Naive thymus-derived CD4-positive, alpha-beta T cell (primary cell): ENCODE measurements at regions not wholly inside any gene's neighbourhood (a gene's known extent, or its start where the extent isn't known, plus 50 kb on each side); places are given as distances from the start of the nearest gene placed in this dataset.

Source experiments
- ATAC-seq: fragments of 150-1000 bp; cut with Tn5 transposase; 2 replicates; pipeline ENCODE4 v1.10.0; 2021; ENCODE audit warnings: mild to moderate bottlenecking, moderate library complexity
- CTCF ChIA-PET: fragments of 350-600 bp; sonication (Branson Sonifier 250); formaldehyde crosslinking; loops from one replicate; lab custom pipeline; 2021; ENCODE audit warnings: antibody characterized with exemption; lab: Charles Lee
- POLR2A ChIA-PET: fragments of 350-600 bp; sonication (Branson Sonifier 250); formaldehyde crosslinking; loops from one replicate; lab custom pipeline; 2021; ENCODE audit warnings: antibody characterized with exemption, inconsistent platforms; lab: Charles Lee
- DNase-seq, 9 donors: peaks; one replicate each; pipeline versions ENCODE4 v3.0.0 to v3.0.0-alpha.2; 2020 to 2022; ENCODE audit warnings: mixed read lengths in 1 of 9
- H3K27ac ChIP-seq: one replicate; pipeline ENCODE4 v1.7.0; 2013; ENCODE audit warnings: mild to moderate bottlenecking, low read depth, low read length, moderate library complexity
- H3K27me3 ChIP-seq, 2 donors: one replicate each; pipeline ENCODE4 v1.7.0; 2013; ENCODE audit warnings: low read length in 2 of 2, mild to moderate bottlenecking in 2 of 2, moderate library complexity in 2 of 2; ENCODE audit not compliant: control insufficient read depth in 2 of 2, insufficient read depth in 2 of 2
- H3K36me3 ChIP-seq, 3 experiments: 1 replicate in 2 of 3; 2 replicates in 1 of 3; pipeline ENCODE4 v1.7.0; 2013; ENCODE audit warnings: low read length in 3 of 3, mild to moderate bottlenecking in 3 of 3, moderate library complexity in 1 of 3; ENCODE audit not compliant: insufficient read depth in 3 of 3, control insufficient read depth in 2 of 3
- H3K4me1 ChIP-seq, 2 donors: one replicate each; pipeline ENCODE4 v1.7.0; 2013; ENCODE audit warnings: low read length in 2 of 2, mild to moderate bottlenecking in 2 of 2, moderate library complexity in 1 of 2; ENCODE audit not compliant: control insufficient read depth in 2 of 2, insufficient read depth in 2 of 2
- H3K4me3 ChIP-seq: 2 replicates; pipeline ENCODE4 v1.7.0; 2013; ENCODE audit warnings: mild to moderate bottlenecking, low read length
- H3K9me3 ChIP-seq, 3 experiments: 1 replicate in 2 of 3; 2 replicates in 1 of 3; pipeline ENCODE4 v1.7.0; 2013; ENCODE audit warnings: low read length in 3 of 3; ENCODE audit not compliant: control insufficient read depth in 2 of 3
- H3K27ac Mint-ChIP-seq, 9 donors: one replicate each; pipeline ENCODE4 v1.8.0; 2020 to 2022; ENCODE audit warnings: mixed read lengths in 9 of 9, mild to moderate bottlenecking in 8 of 9, moderate library complexity in 5 of 9, inconsistent platforms in 2 of 9
- H3K27me3 Mint-ChIP-seq, 5 donors: one replicate each; pipeline ENCODE4 v1.8.0; 2021 to 2022; ENCODE audit warnings: mixed read lengths in 5 of 5, mild to moderate bottlenecking in 1 of 5
- H3K36me3 Mint-ChIP-seq, 5 donors: one replicate each; pipeline ENCODE4 v1.8.0; 2020 to 2022; ENCODE audit warnings: mixed read lengths in 5 of 5, mild to moderate bottlenecking in 3 of 5, inconsistent platforms in 1 of 5
- H3K4me1 Mint-ChIP-seq, 7 donors: one replicate each; pipeline ENCODE4 v1.8.0; 2020 to 2022; ENCODE audit warnings: mixed read lengths in 7 of 7, mild to moderate bottlenecking in 3 of 7, inconsistent platforms in 1 of 7
- H3K4me3 Mint-ChIP-seq, 10 donors: one replicate each; pipeline ENCODE4 v1.8.0; 2020 to 2022; ENCODE audit warnings: mild to moderate bottlenecking in 10 of 10, mixed read lengths in 10 of 10, moderate library complexity in 6 of 10, inconsistent platforms in 2 of 10
- H3K9me3 Mint-ChIP-seq, 11 donors: one replicate each; pipeline ENCODE4 v1.8.0; 2020 to 2022; ENCODE audit warnings: mixed read lengths in 11 of 11, mild to moderate bottlenecking in 4 of 11, inconsistent platforms in 1 of 11, moderate library complexity in 1 of 11
- intact Hi-C, 2 donors: fragments of 100-400 bp; cut with micrococcal nuclease; formaldehyde crosslinking; loops; one replicate each; pipeline ENCODE4 v1.15.1; 2023

- ChIA-PET POLR2A (no interaction called here), CTCF (no interaction called here)
- Histone ChIP-seq H3K9me3 (no peaks in the 10 kb centered on the region), H3K27me3 (no peaks in the 10 kb centered on the region), H3K4me3 (no peak overlapping the region), H3K27ac (no peak overlapping the region), H3K4me1 (no peaks in the 10 kb centered on the region), H3K36me3 (no peaks in the 10 kb centered on the region)
- Mint-ChIP-seq H3K27me3 (no peaks in the 10 kb centered on the region), H3K9me3 (peaks cover 0 to 18% (median 9%) of the 10 kb centered on the region in 11 donors), H3K4me1 (no peaks in the 10 kb centered on the region), H3K4me3 (no peak overlapping the region), H3K36me3 (no peaks in the 10 kb centered on the region), H3K27ac (no peak overlapping the region)
- DNase-seq, result no peak
- intact Hi-C loops, result no loop called here
- no peak for ATAC-seq
Observed at GRCh38 chr3:84260596-84260995, 698.2 kb upstream of the CADM2 start.

- H3K4me1 Mint-ChIP-seq, result no peaks in the 10 kb centered on the region
- no peak overlapping the region for H3K27ac Mint-ChIP-seq
- CTCF ChIA-PET, result no interaction called here
Observed at GRCh38 chr3:84265768-84266167, 693.0 kb upstream of the CADM2 start.

GRCh38 chr3:84275532-84275931 is 683.3 kb upstream of the CADM2 start:
- POLR2A ChIA-PET, result no interaction called here
- no peak overlapping the region for H3K4me3 ChIP-seq
- Mint-ChIP-seq H3K27me3 (no peaks in the 10 kb centered on the region), H3K4me3 (no peak overlapping the region), H3K36me3 (no peaks in the 10 kb centered on the region), H3K9me3 (peaks cover 0 to 12% (median 3%) of the 10 kb centered on the region in 11 donors), H3K4me1 (no peaks in the 10 kb centered on the region), H3K27ac (no peak overlapping the region)
- ATAC-seq (no peak), DNase-seq (no peak)
- intact Hi-C loops, result no loop called here
- no peaks in the 10 kb centered on the region for H3K36me3 ChIP-seq
- CTCF ChIA-PET, result no interaction called here
- H3K9me3 ChIP-seq, result no peaks in the 10 kb centered on the region
- H3K27me3 ChIP-seq, result no peaks in the 10 kb centered on the region
- no peak overlapping the region for H3K27ac ChIP-seq
- no peaks in the 10 kb centered on the region for H3K4me1 ChIP-seq

More at GRCh38 chr3:84265768-84266167, 693.0 kb upstream of the CADM2 start:
- ATAC-seq (no peak), DNase-seq (no peak)
- no peaks in the 10 kb centered on the region for H3K36me3 Mint-ChIP-seq
- POLR2A ChIA-PET, result no interaction called here
- Histone ChIP-seq H3K4me3 (no peak overlapping the region), H3K9me3 (no peaks in the 10 kb centered on the region), H3K4me1 (no peaks in the 10 kb centered on the region), H3K27ac (no peak overlapping the region), H3K36me3 (no peaks in the 10 kb centered on the region), H3K27me3 (no peaks in the 10 kb centered on the region)
- peak overlapping the region in 1 of 10 donors; percentile 29 for H3K4me3 Mint-ChIP-seq
- no peaks in the 10 kb centered on the region for H3K27me3 Mint-ChIP-seq
- intact Hi-C loops, result no loop called here
- peaks cover 0 to 43% (median 17%) of the 10 kb centered on the region in 11 donors for H3K9me3 Mint-ChIP-seq

- intact Hi-C loops, result no loop called here
- no peak for ATAC-seq
- H3K9me3 Mint-ChIP-seq, result peaks cover 0 to 11% (median 4%) of the 10 kb centered on the region in 11 donors
Observed at GRCh38 chr3:84277562-84278224, 681.1 kb upstream of the CADM2 start.

GRCh38 chr3:84292128-84292527 is 666.7 kb upstream of the CADM2 start:
- Mint-ChIP-seq H3K9me3 (peaks cover 0 to 19% (median 5%) of the 10 kb centered on the region in 11 donors), H3K27me3 (no peaks in the 10 kb centered on the region), H3K36me3 (no peaks in the 10 kb centered on the region), H3K27ac (no peak overlapping the region), H3K4me3 (no peak overlapping the region), H3K4me1 (no peaks in the 10 kb centered on the region)
- no peaks in the 10 kb centered on the region for H3K27me3 ChIP-seq
- intact Hi-C loops, result no loop called here
- no peaks in the 10 kb centered on the region for H3K4me1 ChIP-seq
- H3K4me3 ChIP-seq, result no peak overlapping the region
- ChIA-PET POLR2A (no interaction called here), CTCF (no interaction called here)
- ATAC-seq (no peak), DNase-seq (no peak)
- H3K36me3 ChIP-seq, result no peaks in the 10 kb centered on the region
- no peak overlapping the region for H3K27ac ChIP-seq
- H3K9me3 ChIP-seq, result no peaks in the 10 kb centered on the region

More at GRCh38 chr3:84277562-84278224, 681.1 kb upstream of the CADM2 start:
- H3K4me1 ChIP-seq, result no peaks in the 10 kb centered on the region
- H3K36me3 Mint-ChIP-seq, result no peaks in the 10 kb centered on the region
- H3K27ac Mint-ChIP-seq, result no peak overlapping the region
- H3K27me3 Mint-ChIP-seq, result no peaks in the 10 kb centered on the region
- H3K27ac ChIP-seq, result no peak overlapping the region
- no peak overlapping the region for H3K4me3 ChIP-seq
- no peaks in the 10 kb centered on the region for H3K27me3 ChIP-seq
- no peaks in the 10 kb centered on the region for H3K9me3 ChIP-seq
- ChIA-PET CTCF (interaction anchor here (0.6 kb wide), 1 partner anchor 1197 kb away, joined by 3 read pairs; no protein-coding TSS in a partner anchor), POLR2A (no interaction called here)
- no peak for DNase-seq
- no peak overlapping the region for H3K4me3 Mint-ChIP-seq
- no peaks in the 10 kb centered on the region for H3K4me1 Mint-ChIP-seq
- no peaks in the 10 kb centered on the region for H3K36me3 ChIP-seq

- Mint-ChIP-seq H3K4me1 (no peaks in the 10 kb centered on the region), H3K27ac (no peak overlapping the region), H3K9me3 (peaks cover 0 to 13% (median 4%) of the 10 kb centered on the region in 11 donors), H3K27me3 (no peaks in the 10 kb centered on the region), H3K36me3 (no peaks in the 10 kb centered on the region), H3K4me3 (no peak overlapping the region)
- no peaks in the 10 kb centered on the region for H3K36me3 ChIP-seq
- POLR2A ChIA-PET, result no interaction called here
- CTCF ChIA-PET, result no interaction called here
- H3K27ac ChIP-seq, result no peak overlapping the region
- DNase-seq (no peak), ATAC-seq (no peak)
- H3K4me3 ChIP-seq, result no peak overlapping the region
- H3K9me3 ChIP-seq, result no peaks in the 10 kb centered on the region
- no peaks in the 10 kb centered on the region for H3K27me3 ChIP-seq
- intact Hi-C loops, result no loop called here
- no peaks in the 10 kb centered on the region for H3K4me1 ChIP-seq
Observed at GRCh38 chr3:84299329-84299728, 659.5 kb upstream of the CADM2 start.

- ChIA-PET POLR2A (no interaction called here), CTCF (no interaction called here)
- H3K36me3 ChIP-seq, result no peaks in the 10 kb centered on the region
- H3K4me3 ChIP-seq, result no peak overlapping the region
- no peaks in the 10 kb centered on the region for H3K4me1 Mint-ChIP-seq
- no peak for ATAC-seq
- H3K9me3 Mint-ChIP-seq, result peaks cover 0 to 15% (median 4%) of the 10 kb centered on the region in 11 donors
- no peak overlapping the region for H3K27ac ChIP-seq
- no peak for DNase-seq
- H3K27me3 ChIP-seq, result no peaks in the 10 kb centered on the region
- no peaks in the 10 kb centered on the region for H3K4me1 ChIP-seq
- no peaks in the 10 kb centered on the region for H3K36me3 Mint-ChIP-seq
- intact Hi-C loops, result no loop called here
- no peaks in the 10 kb centered on the region for H3K27me3 Mint-ChIP-seq
- H3K4me3 Mint-ChIP-seq, result no peak overlapping the region
- no peak overlapping the region for H3K27ac Mint-ChIP-seq
- H3K9me3 ChIP-seq, result no peaks in the 10 kb centered on the region
Observed at GRCh38 chr3:84304214-84304613, 654.6 kb upstream of the CADM2 start.
